Heart left ventricle (tissue), 16 donors: ENCODE measurements at regions not wholly inside any gene's neighbourhood (a gene's known extent, or its start where the extent isn't known, plus 50 kb on each side); places are given as distances from the start of the nearest gene placed in this dataset.
A peak's percentile ranks its signal among the peaks of the same experiment; 100 is the strongest.
"Not testable (repeated sequence)": the region's sequence is repeated elsewhere in the genome, so short reads cannot be mapped to it uniquely, and the experiment has no call there.

Experiments
- ATAC-seq, 4 donors: fragments of 200-7000 bp; cut with Tn5 transposase; one replicate each; pipeline ENCODE4 v1.9.1; 2020 to 2022; ENCODE audit warnings: moderate library complexity in 4 of 4, mild to moderate bottlenecking in 3 of 4, moderate number of reproducible peaks in 1 of 4
- DNase-seq, 5 donors: peaks; one replicate each; pipeline ENCODE4 v3.0.0-alpha.2; 2020
- H3K27ac ChIP-seq, 12 donors: fragments of 200-600 bp; sonication (generic) in 4 of 12; one replicate each; pipeline versions ENCODE4 v1.5.0 to v1.8.0; 2016 to 2022; ENCODE audit warnings: mild to moderate bottlenecking in 2 of 12
- H3K27me3 ChIP-seq, 9 donors: fragments of 200-600 bp; sonication (generic) in 2 of 9; one replicate each; pipeline versions ENCODE4 v1.5.1 to v1.8.0; 2016 to 2022; ENCODE audit warnings: mild to moderate bottlenecking in 3 of 9
- H3K36me3 ChIP-seq, 9 donors: fragments of 200-600 bp; sonication (generic) in 2 of 9; one replicate each; pipeline versions ENCODE4 v1.5.0 to v1.8.0; 2018 to 2022; ENCODE audit warnings: mild to moderate bottlenecking in 2 of 9
- H3K4me1 ChIP-seq, 12 donors: fragments of 200-600 bp; sonication (generic) in 4 of 12; one replicate each; pipeline versions ENCODE4 v1.5.0 to v1.8.0; 2016 to 2022; ENCODE audit warnings: mild to moderate bottlenecking in 3 of 12
- H3K4me3 ChIP-seq, 12 donors: fragments of 200-600 bp; sonication (generic) in 4 of 12; one replicate each; pipeline versions ENCODE4 v1.5.0 to v1.8.0; 2017 to 2022; ENCODE audit warnings: mild to moderate bottlenecking in 9 of 12, moderate library complexity in 4 of 12
- H3K9me3 ChIP-seq, 12 donors: fragments of 200-600 bp; sonication (generic) in 4 of 12; one replicate each; pipeline versions ENCODE4 v1.5.0 to v1.8.0; 2016 to 2022; ENCODE audit warnings: mild to moderate bottlenecking in 1 of 12
- POLR2A ChIP-seq, 2 donors: fragments of 450-650 bp; IDR thresholded peaks; one replicate each; pipeline ENCODE4 v1.6.1; 2017; ENCODE audit warnings: antibody characterized with exemption in 2 of 2, mild to moderate bottlenecking in 2 of 2, moderate library complexity in 2 of 2
- WGBS, 4 donors: extraction: QIAGEN DNeasy Blood & Tissue Kit in 2 of 4; methylation state at CpG; one replicate each; pipeline versions ENCODE4 v1.1.5 to v1.1.7; 2013 to 2018; 5-methylcytosine and 5-hydroxymethylcytosine counted together
- intact Hi-C, 10 donors: fragments of 100-400 bp; cut with DNase I; formaldehyde crosslinking; loops; one replicate each; pipeline versions ENCODE4 v1.11.1 to v1.14.2; 2022
- TF ChIP-seq, protein P1 (sequence below), 12 donors: fragments of 200-600 bp; sonication (generic) in 4 of 12; IDR thresholded peaks; one replicate each; pipeline versions ENCODE4 v1.5.0 to v1.8.0; 2018 to 2022; ENCODE audit warnings: antibody characterized with exemption in 12 of 12, mild to moderate bottlenecking in 5 of 12
- donor health status: ischemic (EF 13 %, LVEDD 7.1; RV severe dilation, severe dysfunction).
- donor health status: healthy with polysubstance abuse.
- donor health status: DM: no; HTN: yes; CAD: no.
- donor health status: DM: no; HTN: no; CAD: no.
- donor health status: ischemic (EF 25% LVEDD 6.9; RV normal size, moderate dysfunction).
- donor health status: ischemic (EF 25% LVEDD 5.7; RV mildly dilated, moderate dysfunction).
- donor health status: healthy.
- donor health status: DM: yes; HTN: yes; CAD: no.
- donor health status: ischemic (EF 35%, LVEDD 5.7; RV mildly dilated, moderate dysfunction).
- donor health status: nonischemic (EF 11% LVEDD 7.7; RV severe dilation, severe dysfunction).
- donor health status: DM: yes; HTN: yes; CAD: no.
- donor health status: PGD.
- donor health status: ischemic (EF 29% LVEDD 5.4; RV normal size, mild dysfunction).
- donor health status: nonischemic (EF 23%, LVEDD 6.1; RV moderate dilation, normal function).

DNA sequence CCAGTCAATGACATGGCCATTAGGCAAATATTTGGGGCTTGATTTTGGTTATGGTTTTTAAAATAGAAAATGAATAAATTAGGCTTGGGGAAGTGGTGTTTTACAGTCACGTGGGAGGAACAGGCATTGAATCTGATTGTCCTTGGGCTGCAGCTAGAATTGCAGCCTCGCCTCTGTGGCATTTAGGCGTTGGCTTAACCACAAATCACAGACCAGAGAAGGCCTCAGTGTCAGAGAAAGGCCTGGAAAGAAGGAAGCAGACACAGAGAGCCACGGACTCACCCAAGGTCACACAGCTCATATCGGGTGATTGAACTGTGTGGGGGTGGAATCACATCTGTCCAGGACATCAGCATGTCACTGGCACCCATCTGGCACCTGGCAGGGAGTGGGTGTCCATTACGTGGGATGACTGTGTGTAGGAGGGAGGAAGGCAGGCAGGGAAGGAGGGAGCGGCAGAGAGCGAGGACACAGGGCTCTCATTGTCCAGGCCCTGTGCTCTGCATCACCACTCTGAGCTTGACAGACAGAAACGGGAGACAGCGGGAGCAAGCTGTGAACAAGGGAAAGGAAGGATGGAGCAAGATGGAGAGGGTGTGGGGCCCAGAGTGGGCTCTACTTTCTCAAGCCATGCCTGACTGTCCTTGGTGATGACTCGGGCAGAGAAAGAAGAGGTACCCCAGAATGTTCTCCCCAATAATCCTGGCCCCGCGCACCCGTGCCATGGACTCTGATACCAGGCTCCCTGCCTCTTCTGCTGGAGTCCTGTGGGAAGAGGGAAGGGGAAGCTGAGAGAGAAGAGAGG, 186.4 kb downstream of the FAM43A start:
- no peak overlapping the region for H3K4me3 ChIP-seq
- no peak for TF ChIP-seq POLR2A (IDR thresholded peaks at IDR 0.05)
- TF ChIP-seq, protein P1, sequence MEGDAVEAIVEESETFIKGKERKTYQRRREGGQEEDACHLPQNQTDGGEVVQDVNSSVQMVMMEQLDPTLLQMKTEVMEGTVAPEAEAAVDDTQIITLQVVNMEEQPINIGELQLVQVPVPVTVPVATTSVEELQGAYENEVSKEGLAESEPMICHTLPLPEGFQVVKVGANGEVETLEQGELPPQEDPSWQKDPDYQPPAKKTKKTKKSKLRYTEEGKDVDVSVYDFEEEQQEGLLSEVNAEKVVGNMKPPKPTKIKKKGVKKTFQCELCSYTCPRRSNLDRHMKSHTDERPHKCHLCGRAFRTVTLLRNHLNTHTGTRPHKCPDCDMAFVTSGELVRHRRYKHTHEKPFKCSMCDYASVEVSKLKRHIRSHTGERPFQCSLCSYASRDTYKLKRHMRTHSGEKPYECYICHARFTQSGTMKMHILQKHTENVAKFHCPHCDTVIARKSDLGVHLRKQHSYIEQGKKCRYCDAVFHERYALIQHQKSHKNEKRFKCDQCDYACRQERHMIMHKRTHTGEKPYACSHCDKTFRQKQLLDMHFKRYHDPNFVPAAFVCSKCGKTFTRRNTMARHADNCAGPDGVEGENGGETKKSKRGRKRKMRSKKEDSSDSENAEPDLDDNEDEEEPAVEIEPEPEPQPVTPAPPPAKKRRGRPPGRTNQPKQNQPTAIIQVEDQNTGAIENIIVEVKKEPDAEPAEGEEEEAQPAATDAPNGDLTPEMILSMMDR (IDR thresholded peaks at IDR 0.05) = no peak
- H3K27me3 ChIP-seq = no peaks in the 10 kb centered on the region
- peaks cover 0 to 8% (median 0%) of the 10 kb centered on the region in 12 donors for H3K9me3 ChIP-seq
- no peak for DNase-seq
- intact Hi-C loops = loop anchor here in 4 of 10 donors (2.0 to 10.0 kb wide), 4 partner anchors 45 to 233 kb away; partner anchors contain the start of gene FAM43A (in 1 of the 4)
- H3K36me3 ChIP-seq = no peaks in the 10 kb centered on the region
- peak in 2 of 4 donors; percentile 5 to 9 for ATAC-seq
- H3K4me1 ChIP-seq = peaks cover 3 to 55% (median 39%) of the 10 kb centered on the region in 12 donors
- 74 to 83% (median 79%) methylated on average over 14 of the region's 14 CpGs for WGBS, 4 donors
- H3K27ac ChIP-seq = peak overlapping the region in 10 of 12 donors; percentile 44 to 82 (median 70)

DNA sequence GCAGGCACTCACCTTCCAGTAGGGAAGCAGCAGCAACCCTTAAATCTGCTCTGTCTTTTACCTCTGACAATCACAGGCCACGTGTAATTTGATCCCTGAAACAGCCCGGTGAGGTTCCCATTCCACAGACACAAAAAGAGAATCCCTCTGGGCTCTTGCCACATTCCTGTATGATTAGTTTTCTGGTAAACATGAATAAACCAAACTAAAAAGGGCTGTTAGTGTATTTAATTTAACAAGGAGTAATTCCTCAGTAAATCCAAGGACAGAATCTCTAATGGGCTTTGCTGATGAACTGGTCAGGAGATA, 186.9 kb downstream of the FAM43A start:
- Histone ChIP-seq H3K4me1 (peaks cover 3 to 55% (median 41%) of the 10 kb centered on the region in 12 donors), H3K27ac (peak overlapping the region in 6 of 12 donors; percentile 60 to 82 (median 72)), H3K9me3 (peaks cover 0 to 8% (median 0%) of the 10 kb centered on the region in 12 donors), H3K36me3 (no peaks in the 10 kb centered on the region), H3K4me3 (no peak overlapping the region), H3K27me3 (no peaks in the 10 kb centered on the region)
- ATAC-seq = no peak
- WGBS, 4 donors = 24 to 45% (median 38%) methylated on average over 2 of the region's 2 CpGs
- intact Hi-C loops = loop anchor here in 3 of 10 donors (5.0 to 10.0 kb wide), 3 partner anchors 45 to 232 kb away; partner anchors contain the start of gene FAM43A (in 1 of the 3)
- no peak for DNase-seq
- no peak for TF ChIP-seq POLR2A (IDR thresholded peaks at IDR 0.05)
- TF ChIP-seq, protein P1 (IDR thresholded peaks at IDR 0.05) = no peak

DNA sequence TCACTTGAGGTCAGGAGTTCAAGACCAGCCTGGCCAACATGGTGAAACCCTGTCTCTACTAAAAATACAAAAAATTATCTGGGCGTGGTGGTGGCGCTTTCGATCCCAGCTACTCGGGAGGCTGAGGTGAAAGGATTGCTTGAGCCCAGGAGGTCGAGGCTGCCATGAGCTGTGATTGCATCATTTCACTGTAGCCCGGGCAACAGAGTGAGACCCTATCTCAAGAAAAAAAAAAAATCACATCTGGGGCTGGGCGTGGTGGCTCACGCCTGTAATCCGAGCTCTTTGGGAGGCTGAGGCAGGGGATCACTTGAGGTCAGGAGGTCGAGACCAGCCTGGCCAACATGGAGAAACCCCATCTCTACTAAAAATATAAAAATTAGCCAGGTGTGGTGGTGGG, 187.8 kb downstream of the FAM43A start:
- H3K27me3 ChIP-seq, H3K9me3 ChIP-seq, H3K4me3 ChIP-seq, H3K27ac ChIP-seq, DNase-seq, H3K36me3 ChIP-seq, ATAC-seq: not testable (repeated sequence)
- H3K4me1 ChIP-seq = peaks cover 3 to 55% (median 46%) of the 10 kb centered on the region in 12 donors
- intact Hi-C loops = loop anchor here in 3 of 10 donors (5.0 to 10.0 kb wide), 3 partner anchors 46 to 231 kb away; partner anchors contain the start of gene FAM43A (in 1 of the 3)
- WGBS, 4 donors = 94 to 97% (median 96%) methylated on average over 10 of the region's 10 CpGs

DNA sequence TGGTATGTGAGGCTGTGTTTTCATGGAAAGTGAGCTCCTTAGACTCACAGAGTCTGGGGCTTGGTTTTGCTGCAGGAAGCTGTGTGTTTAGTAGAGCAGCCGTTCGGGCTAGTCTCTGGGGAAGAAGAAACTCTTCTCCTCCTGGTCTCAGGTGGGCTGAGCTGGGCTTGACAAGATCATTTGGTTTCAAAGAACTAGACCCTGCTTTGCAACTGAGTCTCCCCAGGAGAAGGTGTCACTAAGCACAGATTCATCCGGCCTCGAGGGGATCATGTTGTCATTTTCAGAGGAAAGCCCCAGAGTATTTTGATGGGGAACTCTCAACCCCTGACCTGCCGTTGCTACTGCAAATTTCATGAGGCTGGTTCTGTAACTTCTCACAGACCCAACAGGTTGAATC, 188.5 kb downstream of the FAM43A start:
- intact Hi-C loops = loop anchor here in 3 of 10 donors (5.0 to 10.0 kb wide), 3 partner anchors 47 to 231 kb away; partner anchors contain the start of gene FAM43A (in 1 of the 3)

More for the DNA sequence above, 188.5 kb downstream of the FAM43A start:
- Histone ChIP-seq H3K4me3 (no peak overlapping the region), H3K27ac (no peak overlapping the region), H3K9me3 (peaks cover 0 to 8% (median 0%) of the 10 kb centered on the region in 12 donors), H3K36me3 (no peaks in the 10 kb centered on the region), H3K4me1 (peaks cover 3 to 63% (median 53%) of the 10 kb centered on the region in 12 donors), H3K27me3 (no peaks in the 10 kb centered on the region)
- no peak for ATAC-seq
- 80 to 90% (median 87%) methylated on average over 5 of the region's 5 CpGs for WGBS, 4 donors
- DNase-seq = no peak
- TF ChIP-seq, protein P1 (IDR thresholded peaks at IDR 0.05) = no peak
- TF ChIP-seq POLR2A (IDR thresholded peaks at IDR 0.05) = no peak
